ENCODE measurements at regions not wholly inside any gene's neighbourhood (a gene's known extent, or its start where the extent isn't known, plus 50 kb on each side); places are given as distances from the start of the nearest gene placed in this dataset.

DNA sequence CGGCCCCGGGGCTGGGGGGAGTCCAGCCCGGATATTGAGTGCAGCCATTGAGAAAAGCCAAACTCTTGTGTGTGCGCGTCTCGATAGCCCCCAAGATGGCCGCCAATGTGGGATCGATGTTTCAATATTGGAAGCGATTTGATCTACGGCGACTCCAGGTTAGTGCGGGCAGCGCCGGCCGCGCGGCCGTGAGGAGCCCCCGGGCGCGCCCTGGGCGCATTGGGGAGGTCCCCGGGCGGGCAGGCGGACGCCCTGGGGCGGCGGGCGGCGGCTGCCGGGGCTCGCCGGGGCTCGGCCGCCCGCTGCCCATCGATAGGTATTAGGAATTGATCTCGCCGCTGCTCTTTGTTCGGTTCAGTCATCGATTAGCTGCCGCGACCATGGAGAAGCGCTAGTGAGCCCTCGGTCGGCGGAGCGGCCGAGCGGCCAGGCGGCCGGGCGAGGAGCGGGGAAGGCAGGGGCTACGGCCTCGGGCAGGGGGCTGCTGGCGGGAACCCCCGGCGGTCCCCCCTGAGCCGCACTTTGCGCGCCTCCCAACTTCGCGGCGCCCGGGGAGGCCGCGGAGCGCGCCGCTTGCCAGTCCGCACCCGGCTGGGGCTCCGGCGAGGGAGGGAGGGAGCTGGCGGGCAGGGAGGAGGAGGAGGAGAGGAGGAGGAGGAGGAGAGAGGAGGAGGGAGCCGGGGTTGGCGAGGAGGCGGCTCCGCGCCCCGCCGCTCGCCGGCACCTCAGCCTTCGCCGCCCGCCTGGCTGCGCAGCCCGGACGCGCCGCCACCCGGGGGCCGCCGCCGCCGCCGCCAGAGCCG, 113.9 kb upstream of the MYL2 start, which contains the start of gene CUX2:
CUX2 (plus strand) TSS at position 83 of the 803 bp plus-strand sequence.
- DNase-seq: no peak
- no peaks in the 10 kb centered on the region for H3K9me3 ChIP-seq
- 1 to 6% methylated on average over 100 of the region's 100 CpGs for WGBS, 2 donors
- no peaks in the 10 kb centered on the region for H3K36me3 ChIP-seq
- no peak within 1 kb of the TSS for H3K27ac ChIP-seq
- no peak for TF ChIP-seq POLR2AphosphoS5 (IDR thresholded peaks at IDR 0.05)
- TF ChIP-seq POLR2A (IDR thresholded peaks at IDR 0.05): no peak
- no peak for TF ChIP-seq EP300 (IDR thresholded peaks at IDR 0.05)
- TF ChIP-seq CTCF (IDR thresholded peaks at IDR 0.05): no peak
- peaks cover 33 to 97% (median 60%) of the 10 kb centered on the region in 3 donors for H3K27me3 ChIP-seq
- peak within 1 kb of the TSS in 3 of 4 donors; percentile 22 to 42 (median 36) for H3K4me3 ChIP-seq
- peaks cover 0 to 38% (median 23%) of the 10 kb centered on the region in 4 donors for H3K4me1 ChIP-seq
- intact Hi-C loops (cut with DNase I): no loop called here

- no peak for DNase-seq
- 1 to 9% methylated on average over 93 of the region's 93 CpGs for WGBS, 2 donors
- H3K27ac ChIP-seq: no peak overlapping the region
- no peaks in the 10 kb centered on the region for H3K36me3 ChIP-seq
- H3K4me1 ChIP-seq: peaks cover 0 to 38% (median 23%) of the 10 kb centered on the region in 4 donors
- H3K9me3 ChIP-seq: no peaks in the 10 kb centered on the region
- intact Hi-C loops (cut with DNase I): no loop called here
- TF ChIP-seq POLR2A (IDR thresholded peaks at IDR 0.05): no peak
- TF ChIP-seq POLR2AphosphoS5 (IDR thresholded peaks at IDR 0.05): no peak
- TF ChIP-seq CTCF (IDR thresholded peaks at IDR 0.05): no peak
- no peak for TF ChIP-seq EP300 (IDR thresholded peaks at IDR 0.05)
- H3K27me3 ChIP-seq: peaks cover 33 to 99% (median 57%) of the 10 kb centered on the region in 3 donors
- peak overlapping the region in 3 of 4 donors; percentile 22 to 42 (median 36) for H3K4me3 ChIP-seq
Observed at GRCh38 chr12:111033281-111034082, 113.1 kb upstream of the MYL2 start.

DNA sequence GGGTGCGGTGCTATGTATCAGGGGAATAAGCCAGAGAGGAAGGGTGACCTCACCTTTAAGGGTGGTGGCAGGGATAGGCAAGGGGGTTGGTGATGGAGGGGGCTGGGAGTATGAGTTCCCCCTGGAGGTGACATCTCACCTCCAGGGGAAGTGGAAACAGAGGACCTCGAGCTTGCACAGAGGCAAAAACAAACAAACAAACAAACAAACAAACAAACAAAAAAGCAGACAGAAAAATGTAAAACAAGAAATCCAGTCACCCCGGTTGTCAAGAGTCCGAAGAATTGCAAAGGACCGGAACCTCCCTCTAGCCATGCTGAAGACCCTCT, 112.2 kb upstream of the MYL2 start:
- intact Hi-C loops (cut with DNase I): no loop called here
- H3K27ac ChIP-seq: no peak overlapping the region
- TF ChIP-seq CTCF (IDR thresholded peaks at IDR 0.05): no peak

DNA sequence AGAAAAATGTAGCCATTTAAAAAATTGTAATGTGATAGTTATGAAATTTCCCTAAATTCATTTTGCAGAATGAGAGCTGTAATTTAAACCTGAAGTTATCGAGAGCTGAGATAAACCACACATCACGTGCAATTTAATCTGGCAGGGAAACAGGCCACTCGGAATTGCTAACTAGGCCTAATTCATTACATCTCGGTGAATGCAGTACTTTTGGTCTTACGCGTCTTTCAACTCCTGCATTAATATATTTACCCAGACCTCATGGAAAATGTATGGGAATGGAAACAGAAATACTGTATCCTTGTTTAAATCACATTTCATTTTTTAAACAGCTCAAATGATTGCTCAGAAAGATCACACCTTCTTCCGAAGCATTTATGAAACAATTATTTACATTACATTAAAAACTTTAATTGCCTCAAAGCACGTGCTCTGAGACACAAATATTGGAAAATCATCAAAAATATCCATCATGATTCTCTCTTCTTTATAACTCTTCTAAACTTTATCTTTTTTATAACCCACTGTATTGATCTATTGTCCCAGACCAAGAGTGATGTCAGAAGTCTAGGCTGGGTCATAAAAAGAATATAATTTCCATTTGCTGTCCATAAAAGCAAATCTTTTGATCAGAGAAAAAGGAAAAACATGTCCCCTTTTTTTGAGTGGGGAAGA, 111.7 kb upstream of the MYL2 start:
- Histone ChIP-seq H3K4me3 (no peak overlapping the region), H3K27ac (no peak overlapping the region), H3K4me1 (peaks cover 0 to 38% (median 23%) of the 10 kb centered on the region in 4 donors), H3K9me3 (no peaks in the 10 kb centered on the region), H3K27me3 (peaks cover 30 to 96% (median 54%) of the 10 kb centered on the region in 3 donors), H3K36me3 (no peaks in the 10 kb centered on the region)
- no peak for DNase-seq
- intact Hi-C loops (cut with DNase I): no loop called here
- TF ChIP-seq EP300 (IDR thresholded peaks at IDR 0.05): no peak
- 68 to 84% methylated on average over 8 of the region's 8 CpGs for WGBS, 2 donors

More for the DNA sequence above, 112.2 kb upstream of the MYL2 start:
- Histone ChIP-seq H3K9me3 (no peaks in the 10 kb centered on the region), H3K27me3 (peaks cover 33 to 98% (median 57%) of the 10 kb centered on the region in 3 donors), H3K4me3 (no peak overlapping the region), H3K4me1 (peaks cover 0 to 38% (median 23%) of the 10 kb centered on the region in 4 donors), H3K36me3 (no peaks in the 10 kb centered on the region)
- no peak for DNase-seq
- WGBS, 2 donors: 35 to 46% methylated on average over 5 of the region's 5 CpGs

GRCh38 chr12:111030800-111031199, 110.4 kb upstream of the MYL2 start:
- H3K9me3 ChIP-seq: no peaks in the 10 kb centered on the region
- peaks cover 23 to 96% (median 41%) of the 10 kb centered on the region in 3 donors for H3K27me3 ChIP-seq
- intact Hi-C loops (cut with DNase I): no loop called here
- peaks cover 0 to 27% (median 22%) of the 10 kb centered on the region in 4 donors for H3K4me1 ChIP-seq
- no peak overlapping the region for H3K27ac ChIP-seq
- H3K4me3 ChIP-seq: no peak overlapping the region
- no peak for DNase-seq
- no peaks in the 10 kb centered on the region for H3K36me3 ChIP-seq
- WGBS, 2 donors: 14 to 50% methylated on average over 5 of the region's 5 CpGs
- no peak for TF ChIP-seq EP300 (IDR thresholded peaks at IDR 0.05)
- no peak for TF ChIP-seq CTCF (IDR thresholded peaks at IDR 0.05)
- no peak for TF ChIP-seq POLR2A (IDR thresholded peaks at IDR 0.05)
- TF ChIP-seq POLR2AphosphoS5 (IDR thresholded peaks at IDR 0.05): no peak

Data from sigmoid colon (tissue), 6 donors.